Type B pancreatic cell (in vitro differentiated cells): ENCODE measurements at regions not wholly inside any gene's neighbourhood (a gene's known extent, or its start where the extent isn't known, plus 50 kb on each side); places are given as distances from the start of the nearest gene placed in this dataset.

Source experiments
- DNase-seq: peaks from one replicate; pipeline ENCODE4 v3.0.0; 2021; ENCODE audit warnings: mixed read lengths; ENCODE audit not compliant: unreplicated experiment; ENCODE audit errors: extremely low spot score
- H3K27ac Mint-ChIP-seq: 2 replicates; pipeline ENCODE4 v1.8.0; 2021; ENCODE audit warnings: mild to moderate bottlenecking, mixed read lengths
- H3K27me3 Mint-ChIP-seq: 2 replicates; pipeline ENCODE4 v1.8.0; 2021; ENCODE audit warnings: mixed read lengths
- H3K36me3 Mint-ChIP-seq: 2 replicates; pipeline ENCODE4 v1.8.0; 2021; ENCODE audit warnings: mixed read lengths
- H3K4me1 Mint-ChIP-seq: one replicate; pipeline ENCODE4 v1.8.0; 2021; ENCODE audit warnings: mixed read lengths; ENCODE audit not compliant: unreplicated experiment
- H3K4me3 Mint-ChIP-seq: 2 replicates; pipeline ENCODE4 v1.8.0; 2021; ENCODE audit warnings: mild to moderate bottlenecking, mixed read lengths
- H3K9me3 Mint-ChIP-seq: 2 replicates; pipeline ENCODE4 v1.8.0; 2021; ENCODE audit warnings: mixed read lengths
- CTCF ChIP-seq: fragments of 200-600 bp; sonication (generic); conservative IDR thresholded peaks from 2 replicates; pipeline ENCODE4 v1.5.0; 2021; ENCODE audit warnings: antibody characterized with exemption, mild to moderate bottlenecking

- Mint-ChIP-seq H3K9me3 (no peaks in the 10 kb centered on the region), H3K4me1 (peaks cover 5% of the 10 kb centered on the region), H3K4me3 (no peak overlapping the region), H3K27me3 (peaks cover 18% of the 10 kb centered on the region), H3K36me3 (no peaks in the 10 kb centered on the region), H3K27ac (no peak overlapping the region)
- DNase-seq, result no peak
- no peak for TF ChIP-seq CTCF
Observed at GRCh38 chr2:18362696-18363095, 197.8 kb downstream of the RDH14 start.

GRCh38 chr2:18357537-18357936 is 202.9 kb downstream of the RDH14 start:
- DNase-seq, result no peak
- H3K4me1 Mint-ChIP-seq, result no peaks in the 10 kb centered on the region
- H3K27me3 Mint-ChIP-seq, result peaks cover 12% of the 10 kb centered on the region
- no peak overlapping the region for H3K27ac Mint-ChIP-seq
- no peak overlapping the region for H3K4me3 Mint-ChIP-seq
- TF ChIP-seq CTCF, result no peak
- H3K36me3 Mint-ChIP-seq, result no peaks in the 10 kb centered on the region
- no peaks in the 10 kb centered on the region for H3K9me3 Mint-ChIP-seq

GRCh38 chr2:18356676-18357075 is 203.8 kb downstream of the RDH14 start:
- H3K4me3 Mint-ChIP-seq, result no peak overlapping the region
- no peaks in the 10 kb centered on the region for H3K9me3 Mint-ChIP-seq
- no peaks in the 10 kb centered on the region for H3K4me1 Mint-ChIP-seq
- DNase-seq, result no peak
- H3K36me3 Mint-ChIP-seq, result no peaks in the 10 kb centered on the region
- no peak overlapping the region for H3K27ac Mint-ChIP-seq
- H3K27me3 Mint-ChIP-seq, result peaks cover 7% of the 10 kb centered on the region
- no peak for TF ChIP-seq CTCF

GRCh38 chr2:18349421-18349820 is 211.0 kb downstream of the RDH14 start:
- H3K27ac Mint-ChIP-seq, result no peak overlapping the region
- no peaks in the 10 kb centered on the region for H3K36me3 Mint-ChIP-seq
- peaks cover 16% of the 10 kb centered on the region for H3K27me3 Mint-ChIP-seq
- TF ChIP-seq CTCF, result no peak
- peaks cover 13% of the 10 kb centered on the region for H3K4me1 Mint-ChIP-seq
- DNase-seq, result no peak
- no peak overlapping the region for H3K4me3 Mint-ChIP-seq
- H3K9me3 Mint-ChIP-seq, result no peaks in the 10 kb centered on the region

- no peak for TF ChIP-seq CTCF
- Mint-ChIP-seq H3K27ac (no peak overlapping the region), H3K9me3 (no peaks in the 10 kb centered on the region), H3K4me3 (no peak overlapping the region), H3K27me3 (peaks cover 16% of the 10 kb centered on the region), H3K4me1 (peaks cover 13% of the 10 kb centered on the region), H3K36me3 (no peaks in the 10 kb centered on the region)
- DNase-seq, result no peak
Observed at GRCh38 chr2:18346874-18347273, 213.6 kb downstream of the RDH14 start.

- H3K36me3 Mint-ChIP-seq, result no peaks in the 10 kb centered on the region
- H3K4me3 Mint-ChIP-seq, result no peak overlapping the region
- no peak for DNase-seq
- TF ChIP-seq CTCF, result no peak
- H3K9me3 Mint-ChIP-seq, result no peaks in the 10 kb centered on the region
- H3K27me3 Mint-ChIP-seq, result peaks cover 13% of the 10 kb centered on the region
- peak overlapping the region; percentile 24 for H3K27ac Mint-ChIP-seq
- peaks cover 13% of the 10 kb centered on the region for H3K4me1 Mint-ChIP-seq
Observed at GRCh38 chr2:18346344-18346743, 214.1 kb downstream of the RDH14 start.
